K562 (cell line): ENCODE measurements at regions not wholly inside any gene's neighbourhood (a gene's known extent, or its start where the extent isn't known, plus 50 kb on each side); places are given as distances from the start of the nearest gene placed in this dataset.

Source experiments
- ATAC-seq: fragments of 200-7000 bp; cut with Tn5 transposase; 3 replicates; pipeline ENCODE4 v1.9.1; 2020; ENCODE audit warnings: moderate library complexity
- BruUV-seq: library from RNA; stranded (reverse); fragments of 400-500 nt; replicated peaks from 2 replicates; lab custom pipeline; 2021; lab: Mats Ljungman, UMichigan
- CTCF ChIA-PET: fragments of 300-600 bp; formaldehyde crosslinking; extraction: SDS; loops from one replicate; lab custom pipeline; 2021; ENCODE audit warnings: low intra/inter-chr PET ratio; lab: Yijun Ruan, JAX
- POLR2A ChIA-PET: fragments of 300-600, 350-650 bp; sonication (Branson Sonifier 250); formaldehyde crosslinking; extraction: SDS; loops from one replicate; lab custom pipeline; 2021; ENCODE audit warnings: antibody characterized with exemption, inconsistent platforms; lab: Yijun Ruan, JAX
- DNase-seq, 4 experiments: peaks; one replicate each; pipeline versions ENCODE4 v3.0.0 to v3.0.0-alpha.2; 2011 to 2018; ENCODE audit warnings: low spot score in 3 of 4, mixed read lengths in 3 of 4; ENCODE audit errors: extremely low read depth in 1 of 4
- FAIRE-seq: peaks from 2 replicates; lab custom pipeline; 2011; peaks lifted over from hg19 to GRCh38; lab: Jason Lieb, UNC
- H2AFZ ChIP-seq: 2 replicates; pipeline ENCODE4 v1.6.0; 2011; ENCODE audit warnings: low read depth, low read length, control low read depth, inconsistent platforms
- H3K27ac ChIP-seq: fragments of 200-600 bp; 3 replicates; pipeline ENCODE4 v1.8.0; 2011; ENCODE audit warnings: low read depth, mild to moderate bottlenecking, control low read depth, inconsistent platforms, low read length, moderate library complexity, mixed read lengths; ENCODE audit errors: extremely low read depth
- H3K27me3 ChIP-seq, 2 experiments: fragments of 300-600 bp in 1 of 2; 2 replicates in 1 of 2; 3 replicates in 1 of 2; pipeline versions ENCODE4 v1.6.0 to v1.8.0; 2011; ENCODE audit warnings: inconsistent platforms in 2 of 2, low read length in 2 of 2, mild to moderate bottlenecking in 1 of 2, mixed read lengths in 1 of 2, moderate library complexity in 1 of 2; ENCODE audit not compliant: control insufficient read depth in 2 of 2, insufficient read depth in 2 of 2
- H3K36me3 ChIP-seq: fragments of 300-600 bp; 3 replicates; pipeline ENCODE4 v1.8.0; 2011; ENCODE audit warnings: mild to moderate bottlenecking, low read length, inconsistent platforms; ENCODE audit not compliant: control insufficient read depth, insufficient read depth
- H3K4me1 ChIP-seq, 2 experiments: fragments of 200-600 bp in 1 of 2; replicated peaks in 1 of 2; 2 replicates in 1 of 2; 3 replicates in 1 of 2; pipeline versions ENCODE4 v1.5.1 to v1.8.0; 2011; ENCODE audit warnings: inconsistent platforms in 2 of 2, low read length in 2 of 2, mild to moderate bottlenecking in 1 of 2, mixed read lengths in 1 of 2, moderate library complexity in 1 of 2; ENCODE audit not compliant: control insufficient read depth in 2 of 2, insufficient read depth in 2 of 2
- H3K4me2 ChIP-seq: 2 replicates; pipeline ENCODE4 v1.6.1; 2011; ENCODE audit warnings: low read length, control low read depth, inconsistent platforms, mixed read lengths; ENCODE audit not compliant: insufficient read depth
- H3K4me3 ChIP-seq: fragments of 200-600 bp; sonication (generic), shearing (Covaris generic); 2 replicates; pipeline ENCODE4 v1.5.1; 2016; ENCODE audit warnings: control low read depth, inconsistent platforms
- H3K79me2 ChIP-seq: fragments of 200-600 bp; 3 replicates; pipeline ENCODE4 v1.8.0; 2011; ENCODE audit warnings: low read length, inconsistent platforms; ENCODE audit not compliant: control insufficient read depth, insufficient read depth
- H3K9ac ChIP-seq, 2 experiments: 2 replicates each; pipeline versions ENCODE4 v1.6.0 to v1.6.1; 2011; ENCODE audit warnings: low read depth in 2 of 2, low read length in 2 of 2, control low read depth in 1 of 2, inconsistent platforms in 1 of 2, mild to moderate bottlenecking in 1 of 2, mixed read lengths in 1 of 2; ENCODE audit not compliant: insufficient read depth in 1 of 2
- H3K9me1 ChIP-seq: one replicate; pipeline ENCODE4 v1.6.0; 2011; ENCODE audit warnings: inconsistent platforms, mild to moderate bottlenecking, low read length, moderate library complexity; ENCODE audit not compliant: control insufficient read depth, insufficient read depth
- H3K9me3 ChIP-seq: replicated peaks from 2 replicates; pipeline ENCODE4 v1.5.1; 2011; ENCODE audit warnings: low read depth, low read length, inconsistent platforms; ENCODE audit not compliant: control insufficient read depth, insufficient read depth
- H4K20me1 ChIP-seq: replicated peaks from 2 replicates; pipeline ENCODE4 v1.6.1; 2011; ENCODE audit warnings: low read length, inconsistent platforms, mixed read lengths; ENCODE audit not compliant: control insufficient read depth, insufficient read depth
- ATF3 ChIP-seq, 2 experiments: fragments of 450-650 bp in 1 of 2; sonication (generic) in 1 of 2; formaldehyde crosslinking in 1 of 2; IDR thresholded peaks in 1 of 2; conservative IDR thresholded peaks in 1 of 2; 2 replicates each; pipeline versions ENCODE4 v1.6.1 to v1.8.1; 2016 to 2023; ENCODE audit warnings: mild to moderate bottlenecking in 2 of 2, moderate library complexity in 2 of 2, inconsistent platforms in 1 of 2, missing genetic modification reagents in 1 of 2
- ATF7 ChIP-seq: fragments of 450-650 bp; IDR thresholded peaks from 2 replicates; pipeline ENCODE4 v1.7.1; 2014; ENCODE audit warnings: mild to moderate bottlenecking, moderate library complexity
- BACH1 ChIP-seq: fragments of 200-800 bp; sonication (Bioruptor generic); IDR thresholded peaks from 2 replicates; pipeline ENCODE4 v1.6.1; 2016; ENCODE audit warnings: missing genetic modification characterization, missing compliant biosample characterization
- ESRRA ChIP-seq: fragments of 450-650 bp; IDR thresholded peaks from 2 replicates; pipeline ENCODE4 v1.6.1; 2014; ENCODE audit warnings: low read depth, mild to moderate bottlenecking, moderate library complexity, borderline replicate concordance
- EWSR1 ChIP-seq: fragments of 450-650 bp; IDR thresholded peaks from 2 replicates; pipeline ENCODE4 v1.6.1; 2018; ENCODE audit warnings: borderline replicate concordance, mild to moderate bottlenecking, low read depth, moderate library complexity; ENCODE audit not compliant: partially characterized antibody
- KLF1 ChIP-seq: fragments of 450-650 bp; IDR thresholded peaks from 2 replicates; pipeline ENCODE4 v1.6.1; 2016; ENCODE audit warnings: missing genetic modification characterization, missing compliant biosample characterization
- POLR2H ChIP-seq: IDR thresholded peaks from 2 replicates; pipeline ENCODE4 v1.6.1; 2016; ENCODE audit warnings: missing genetic modification characterization, low read depth, mild to moderate bottlenecking, control low read depth, missing compliant biosample characterization, moderate library complexity
- SIX5 ChIP-seq, 2 experiments: IDR thresholded peaks; 2 replicates each; pipeline ENCODE4 v1.6.1; 2011; ENCODE audit warnings: low read length in 2 of 2, borderline replicate concordance in 1 of 2, low read depth in 1 of 2, mild to moderate bottlenecking in 1 of 2, moderate library complexity in 1 of 2; ENCODE audit not compliant: insufficient read depth in 1 of 2
- SNRNP70 ChIP-seq: fragments of 200-400 bp; formaldehyde crosslinking; optimal IDR thresholded peaks from 2 replicates; pipeline ENCODE3; 2017; ENCODE audit warnings: low read depth, low read length
- TFE3 ChIP-seq: fragments of 450-650 bp; formaldehyde crosslinking; IDR thresholded peaks from 2 replicates; pipeline ENCODE4 v1.4.0; 2020; ENCODE audit warnings: mild to moderate bottlenecking, mixed read lengths
- XRCC5 ChIP-seq: fragments of 200-400 bp; formaldehyde crosslinking; IDR thresholded peaks from 2 replicates; pipeline ENCODE4 v1.6.1; 2017; ENCODE audit warnings: low read depth, mild to moderate bottlenecking, low read length
- ZEB2 ChIP-seq: fragments of 450-650 bp; IDR thresholded peaks from 2 replicates; pipeline ENCODE4 v1.6.1; 2016
- ZNF316 ChIP-seq: fragments of 450-650 bp; IDR thresholded peaks from 2 replicates; pipeline ENCODE4 v1.6.1; 2016
- ZNF668 ChIP-seq: fragments of 250-450 bp; sonication (Bioruptor Pico); IDR thresholded peaks from 2 replicates; pipeline ENCODE4 v1.8.0; 2022; ENCODE audit warnings: mild to moderate bottlenecking, inconsistent platforms
- WGBS: fragments of 100-300 bp; shearing (Covaris generic); methylation state at CpG from one replicate; pipeline ENCODE4 v1.1.6; 2016; ENCODE audit warnings: low coverage, mixed read lengths; ENCODE audit not compliant: insufficient coverage; ENCODE audit errors: missing lambda C conversion rate; 5-methylcytosine and 5-hydroxymethylcytosine counted together
- in situ Hi-C: fragments of 300-500 bp; cut with MboI; formaldehyde crosslinking; loops from 4 replicates; pipeline ENCODE4 v1.15.0; 2018; ENCODE audit warnings: inconsistent platforms, mixed read lengths
- intact Hi-C: fragments of 100-400 bp; cut with micrococcal nuclease; formaldehyde crosslinking; loops from 2 replicates; pipeline ENCODE4 v1.14.2; 2022
- TF ChIP-seq, protein P1 (sequence below): sonication (generic); formaldehyde crosslinking; IDR thresholded peaks from 2 replicates; pipeline ENCODE4 v1.8.0; 2022; ENCODE audit warnings: missing genetic modification reagents, mild to moderate bottlenecking, borderline replicate concordance
- TF ChIP-seq, protein P2 (sequence below): fragments of 450-650 bp; conservative IDR thresholded peaks from 2 replicates; pipeline ENCODE4 v1.6.1; 2016; ENCODE audit warnings: missing genetic modification characterization, low read depth, mild to moderate bottlenecking, missing compliant biosample characterization, moderate library complexity

- TF ChIP-seq ATF3 (IDR thresholded peaks at IDR 0.05): no peak
- TF ChIP-seq ATF3 (CRISPR knock-in tag; conservative IDR thresholded peaks at IDR 0.05): no peak
- peak in 1 of 2 experiments; percentile 21; a peak in 2 of 4 replicates for TF ChIP-seq SIX5 (IDR thresholded peaks at IDR 0.05; ENCODE audit: borderline replicate concordance in 1 of 2, insufficient read depth in 1 of 2, low read depth in 1 of 2, low read length in 2 of 2)
- no peak for TF ChIP-seq ZEB2
- no peak for TF ChIP-seq POLR2H
These were observed 60.1 kb upstream of the RAB4A start (continued) for GRCh38 chr1:229210844-229211243.

- Histone ChIP-seq H3K4me1 (no peaks in the 10 kb centered on the region), H3K9me3 (no peaks in the 10 kb centered on the region), H3K27ac (no peak overlapping the region), H3K9me1 (peaks cover 3% of the 10 kb centered on the region), H3K9ac (no peak overlapping the region), H3K4me2 (no peak overlapping the region), H3K27me3 (peaks cover 4 to 13% of the 10 kb centered on the region in 2 experiments), H3K36me3 (no peaks in the 10 kb centered on the region), H4K20me1 (no peaks in the 10 kb centered on the region), H3K4me3 (no peak overlapping the region), H3K79me2 (no peaks in the 10 kb centered on the region), H2AFZ (no peak overlapping the region)
- BruUV-seq: no TSS peak
- 0% methylated on average over 2 of the region's 2 CpGs for WGBS
- no peak for FAIRE-seq
- intact Hi-C loops: no loop called here
- ATAC-seq: no peak
- in situ Hi-C loops: no loop called here
- POLR2A ChIA-PET: interaction anchor here (1.4 kb wide), 1 partner anchor 15 kb away, joined by 3 read pairs; no protein-coding TSS in a partner anchor
- no peak for DNase-seq
- CTCF ChIA-PET: no interaction called here
- no peak for TF ChIP-seq KLF1 (tag)
- TF ChIP-seq, protein P1, sequence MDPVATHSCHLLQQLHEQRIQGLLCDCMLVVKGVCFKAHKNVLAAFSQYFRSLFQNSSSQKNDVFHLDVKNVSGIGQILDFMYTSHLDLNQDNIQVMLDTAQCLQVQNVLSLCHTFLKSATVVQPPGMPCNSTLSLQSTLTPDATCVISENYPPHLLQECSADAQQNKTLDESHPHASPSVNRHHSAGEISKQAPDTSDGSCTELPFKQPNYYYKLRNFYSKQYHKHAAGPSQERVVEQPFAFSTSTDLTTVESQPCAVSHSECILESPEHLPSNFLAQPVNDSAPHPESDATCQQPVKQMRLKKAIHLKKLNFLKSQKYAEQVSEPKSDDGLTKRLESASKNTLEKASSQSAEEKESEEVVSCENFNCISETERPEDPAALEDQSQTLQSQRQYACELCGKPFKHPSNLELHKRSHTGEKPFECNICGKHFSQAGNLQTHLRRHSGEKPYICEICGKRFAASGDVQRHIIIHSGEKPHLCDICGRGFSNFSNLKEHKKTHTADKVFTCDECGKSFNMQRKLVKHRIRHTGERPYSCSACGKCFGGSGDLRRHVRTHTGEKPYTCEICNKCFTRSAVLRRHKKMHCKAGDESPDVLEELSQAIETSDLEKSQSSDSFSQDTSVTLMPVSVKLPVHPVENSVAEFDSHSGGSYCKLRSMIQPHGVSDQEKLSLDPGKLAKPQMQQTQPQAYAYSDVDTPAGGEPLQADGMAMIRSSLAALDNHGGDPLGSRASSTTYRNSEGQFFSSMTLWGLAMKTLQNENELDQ (CRISPR knock-in tag): no peak
- TF ChIP-seq SNRNP70: no peak
- TF ChIP-seq ZNF316: peak; percentile 92
- no peak for TF ChIP-seq XRCC5
- TF ChIP-seq, protein P2, sequence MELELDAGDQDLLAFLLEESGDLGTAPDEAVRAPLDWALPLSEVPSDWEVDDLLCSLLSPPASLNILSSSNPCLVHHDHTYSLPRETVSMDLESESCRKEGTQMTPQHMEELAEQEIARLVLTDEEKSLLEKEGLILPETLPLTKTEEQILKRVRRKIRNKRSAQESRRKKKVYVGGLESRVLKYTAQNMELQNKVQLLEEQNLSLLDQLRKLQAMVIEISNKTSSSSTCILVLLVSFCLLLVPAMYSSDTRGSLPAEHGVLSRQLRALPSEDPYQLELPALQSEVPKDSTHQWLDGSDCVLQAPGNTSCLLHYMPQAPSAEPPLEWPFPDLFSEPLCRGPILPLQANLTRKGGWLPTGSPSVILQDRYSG (tag): no peak
- TF ChIP-seq ESRRA: no peak
- TF ChIP-seq TFE3 (CRISPR knock-in tag): no peak
- no peak for TF ChIP-seq ZNF668 (CRISPR knock-in tag)
- no peak for TF ChIP-seq ATF7
- no peak for TF ChIP-seq EWSR1
- no peak for TF ChIP-seq BACH1 (tag)
These were observed 57.1 kb upstream of the RAB4A start for GRCh38 chr1:229213797-229214196.
